ENCODE measurements at regions not wholly inside any gene's neighbourhood (a gene's known extent, or its start where the extent isn't known, plus 50 kb on each side); places are given as distances from the start of the nearest gene placed in this dataset.
"Not testable (repeated sequence)": the region's sequence is repeated elsewhere in the genome, so short reads cannot be mapped to it uniquely, and the experiment has no call there.

DNA sequence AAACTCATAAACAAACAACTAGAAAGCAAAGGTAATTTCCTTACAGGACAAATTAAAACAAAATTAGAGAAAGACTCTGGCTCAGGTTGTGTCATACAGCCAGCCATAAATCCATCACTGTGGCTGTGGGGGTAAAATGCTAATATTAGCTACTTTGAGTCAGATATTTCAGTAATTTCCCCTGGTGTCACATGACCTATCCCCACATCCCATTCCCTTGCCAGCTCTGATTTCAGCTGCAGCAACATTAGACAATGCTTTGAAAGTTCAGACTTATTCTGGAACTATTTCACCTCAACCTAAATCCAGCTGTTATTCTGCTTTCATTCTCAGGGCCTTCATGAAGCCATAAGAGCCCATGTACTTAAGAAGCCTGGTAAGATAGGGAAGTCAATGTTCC is 55.3 kb downstream of the RPL10L start:
- DNase-seq = peak; percentile 9

DNA sequence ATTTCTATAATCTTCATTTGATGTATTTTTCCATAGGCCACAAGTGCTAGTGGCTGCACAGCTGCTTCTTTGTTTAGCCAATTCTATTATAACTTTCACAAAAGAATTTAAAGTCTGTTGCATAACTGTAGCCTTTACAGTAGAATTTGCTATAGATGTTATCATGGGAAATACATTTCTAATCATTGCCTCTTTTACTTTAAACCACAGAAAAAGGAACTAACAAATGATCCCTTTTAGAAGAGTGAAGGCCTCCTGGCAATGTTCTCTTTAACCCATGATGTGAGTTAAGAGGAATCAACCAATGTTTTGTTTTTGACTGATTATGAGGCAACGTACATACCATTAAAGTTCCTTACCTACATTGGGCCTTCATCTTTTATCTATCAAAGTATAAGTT is 68.8 kb downstream of the RPL10L start:
- no peak for DNase-seq

DNA sequence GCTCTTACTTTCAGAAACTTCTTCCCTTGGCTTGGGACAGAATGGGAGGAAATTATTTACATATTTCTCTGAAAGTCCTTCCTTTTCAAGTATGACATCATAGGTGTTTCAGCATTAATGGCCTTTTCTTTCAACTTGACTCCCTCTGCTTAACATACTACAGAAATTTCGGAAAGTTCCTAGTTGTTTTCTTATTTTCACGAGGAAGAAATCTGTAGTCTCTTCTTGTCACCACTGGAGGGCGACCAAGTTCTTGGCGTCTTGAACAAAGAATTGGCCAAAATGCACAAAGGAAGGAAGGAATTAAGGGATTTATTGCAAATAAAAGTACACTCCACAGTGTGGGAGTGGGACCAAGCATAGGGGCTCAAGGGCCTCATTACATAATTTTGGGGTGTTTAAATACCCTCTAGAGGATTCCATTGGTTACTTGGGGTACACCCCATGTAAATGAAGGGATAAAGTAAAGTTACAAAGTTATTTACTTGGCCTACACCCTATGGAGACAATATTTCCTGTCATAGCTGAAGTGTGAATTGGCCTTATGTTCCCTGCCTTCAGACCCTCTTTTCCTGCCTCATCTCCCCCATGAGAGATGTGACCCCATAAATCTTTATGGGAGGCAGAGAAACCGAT is 70.4 kb downstream of the RPL10L start:
- peak; percentile 64 for DNase-seq

DNA sequence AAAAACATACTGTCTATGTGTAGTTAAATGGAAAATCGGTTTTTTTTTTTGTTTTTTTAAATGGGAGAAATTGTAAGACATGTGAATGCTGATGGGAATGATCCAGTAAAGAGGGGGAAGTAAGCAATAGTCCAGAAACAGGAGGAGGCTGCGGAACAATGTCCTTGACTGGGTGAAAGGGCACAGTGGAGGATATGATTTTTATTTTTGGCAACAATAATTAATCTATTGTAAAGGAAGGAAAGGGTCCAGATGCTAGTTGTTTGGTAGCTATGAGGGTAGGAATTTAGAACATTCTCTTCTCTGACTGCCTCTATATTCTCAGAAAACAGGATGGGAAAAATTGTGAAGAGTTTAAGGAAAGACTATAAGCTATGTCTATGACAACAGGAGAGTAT is 76.6 kb downstream of the RPL10L start:
- DNase-seq = no peak

GRCh38 chr14:46574221-46574977 is 77.2 kb downstream of the RPL10L start:
- DNase-seq = peak; percentile 62

DNA sequence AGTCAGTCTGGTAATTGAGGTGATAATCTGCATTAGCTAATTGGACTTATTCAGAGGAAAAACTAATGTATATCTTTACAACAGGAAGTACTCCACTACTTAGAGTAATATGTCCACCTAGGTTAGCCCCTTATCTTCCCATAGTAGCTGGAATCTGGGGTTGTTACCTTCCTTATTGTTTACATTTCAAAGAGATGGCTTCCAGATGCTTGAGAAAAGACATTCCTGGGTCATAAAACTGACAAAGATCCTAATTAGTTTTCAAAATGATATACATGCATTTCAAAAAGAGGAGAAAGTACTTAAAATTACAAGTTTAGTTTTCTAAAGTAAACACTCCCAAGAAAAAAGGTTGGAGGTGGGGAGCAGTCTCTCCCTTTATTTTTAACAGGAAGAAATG is 78.1 kb downstream of the RPL10L start:
- DNase-seq = no peak

- no peak for DNase-seq
Measured at GRCh38 chr14:46571970-46572369, 79.6 kb downstream of the RPL10L start.

DNA sequence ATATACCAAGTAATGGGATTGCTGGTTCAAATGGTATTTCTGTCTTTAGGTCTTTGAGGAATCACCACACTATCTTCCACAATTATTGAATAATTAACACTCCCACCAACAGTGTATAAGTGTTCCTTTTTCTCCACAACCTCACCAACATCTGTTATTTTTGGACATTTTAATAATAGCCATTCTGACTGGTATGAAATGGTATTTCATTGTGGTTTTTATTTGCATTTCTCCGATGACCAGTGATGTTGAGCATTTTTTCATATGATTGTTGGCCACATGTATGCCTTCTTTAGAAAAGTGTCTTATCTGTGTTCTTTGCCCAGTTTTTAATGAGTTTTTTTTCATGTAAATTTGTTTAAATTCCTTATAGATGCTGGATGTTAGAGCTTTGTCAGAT is 83.4 kb downstream of the RPL10L start:
- not testable (repeated sequence) for DNase-seq

DNA sequence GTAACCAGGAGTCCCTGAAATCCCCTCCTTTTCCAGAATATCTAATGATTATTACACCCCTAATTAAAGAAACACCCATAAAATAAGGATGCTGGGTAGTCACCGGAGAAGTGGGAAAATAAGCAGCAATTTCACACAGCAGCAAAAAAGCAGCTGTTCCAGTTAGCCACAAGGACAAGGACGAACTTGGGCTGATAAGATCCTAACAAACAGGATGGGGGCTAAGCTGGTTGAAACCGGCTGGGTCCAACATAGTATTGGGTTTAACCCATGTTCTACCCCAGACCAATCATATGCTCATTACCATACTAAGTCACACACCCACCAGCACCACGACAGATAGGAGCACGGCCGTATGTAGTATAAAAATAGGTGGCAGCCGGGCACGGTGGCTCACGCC is 100.7 kb downstream of the RPL10L start:
- no peak for DNase-seq

DNA sequence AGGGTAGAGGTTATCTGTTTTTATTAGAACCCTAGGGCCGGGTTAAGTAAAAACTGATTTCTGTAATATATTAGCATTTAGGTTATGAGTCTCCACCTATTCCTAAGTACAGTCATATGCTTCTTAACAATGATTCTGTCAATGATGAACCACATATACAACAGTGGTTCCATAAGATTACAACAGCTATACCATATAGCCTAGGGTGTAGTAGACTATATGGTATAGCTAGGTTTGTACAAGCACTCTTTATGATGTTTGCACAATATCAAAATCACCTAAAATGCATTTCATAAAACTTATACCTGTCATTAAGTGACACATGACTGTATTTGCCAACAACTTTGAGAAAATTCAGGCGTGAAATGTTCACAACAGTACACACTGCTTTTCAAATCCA is 110.6 kb downstream of the RPL10L start:
- DNase-seq = no peak

DNA sequence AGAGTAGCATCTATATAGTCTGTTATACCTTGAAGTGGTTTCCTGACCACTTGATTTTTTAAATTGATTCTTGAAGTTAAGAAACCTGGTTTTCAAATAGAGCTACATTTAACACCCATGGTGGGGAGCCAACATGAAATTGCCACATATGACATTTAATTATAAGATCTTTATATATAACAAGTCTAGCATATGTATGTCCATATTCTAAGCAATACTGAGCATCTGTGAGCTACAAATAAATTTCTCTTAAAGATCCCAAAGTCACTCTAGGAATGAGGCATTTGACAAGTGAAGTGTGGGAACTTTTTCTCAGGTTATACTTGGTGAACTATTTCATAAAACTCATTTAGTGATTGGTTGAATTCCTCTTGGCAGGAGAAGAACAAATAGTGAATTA is 132.5 kb downstream of the RPL10L start:
- DNase-seq = no peak

DNA sequence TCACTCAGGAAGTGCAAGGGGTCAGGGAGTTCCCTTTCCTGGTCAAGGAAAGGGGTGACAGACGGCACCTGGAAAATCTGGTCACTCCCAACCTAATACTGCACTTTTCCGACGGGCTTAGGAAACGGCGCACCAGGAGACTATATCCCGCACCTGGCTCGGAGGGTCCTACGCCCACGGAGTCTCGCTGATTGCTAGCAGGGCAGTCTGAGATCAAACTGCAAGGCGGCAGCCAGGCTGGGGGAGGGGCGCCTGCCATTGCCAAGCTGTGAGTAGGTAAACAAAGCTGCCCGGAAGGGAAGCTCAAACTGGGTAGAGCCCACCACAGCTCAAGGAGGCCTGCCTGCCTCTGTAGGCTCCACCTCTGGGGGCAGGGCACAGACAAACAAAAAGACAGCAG is 142.8 kb downstream of the RPL10L start:
- DNase-seq = not testable (repeated sequence)

DNA sequence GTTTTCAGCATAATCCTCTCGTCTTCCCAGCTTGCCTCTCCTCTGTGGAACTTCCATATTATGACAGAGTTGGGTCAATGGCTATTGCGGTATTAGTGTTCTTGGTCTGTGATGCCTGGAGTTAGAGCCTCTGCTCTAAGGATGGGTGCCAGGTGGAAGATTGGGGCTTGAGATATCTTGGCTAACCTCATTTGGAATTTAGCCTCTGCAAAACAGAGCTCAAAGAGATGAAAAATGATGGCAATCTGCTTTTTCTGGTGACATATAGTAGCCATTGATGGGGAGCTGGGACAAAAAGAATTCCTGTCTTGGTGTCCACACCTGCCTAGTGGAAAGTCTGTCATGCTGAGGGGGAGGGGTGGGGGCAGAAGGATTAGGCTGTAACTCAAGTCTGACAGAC is 152.1 kb downstream of the RPL10L start:
- no peak for DNase-seq

GRCh38 chr14:46496409-46496808 is 155.2 kb downstream of the RPL10L start:
- DNase-seq = no peak

GRCh38 chr14:46490238-46490685 is 161.3 kb downstream of the RPL10L start:
- peak; percentile 11 for DNase-seq

DNA sequence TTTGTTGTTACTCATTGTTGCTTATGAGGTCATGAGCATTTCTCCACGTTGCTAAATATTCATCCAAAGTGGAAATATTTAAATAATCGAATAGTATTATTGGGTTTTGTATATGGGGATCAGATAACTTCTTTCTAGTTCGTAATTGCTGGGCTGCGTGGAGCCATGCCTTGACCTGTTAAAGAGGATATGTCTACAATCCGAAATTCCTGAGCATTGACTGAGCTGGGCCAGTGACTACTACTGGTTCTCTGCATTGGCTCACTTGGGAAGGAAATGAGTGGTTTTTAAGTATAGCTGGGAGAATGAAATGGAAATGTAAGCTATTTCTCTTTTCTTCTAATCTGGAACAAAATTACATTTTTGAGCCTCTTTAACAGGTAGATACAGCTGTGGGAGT is 163.2 kb downstream of the RPL10L start:
- DNase-seq = no peak

DNA sequence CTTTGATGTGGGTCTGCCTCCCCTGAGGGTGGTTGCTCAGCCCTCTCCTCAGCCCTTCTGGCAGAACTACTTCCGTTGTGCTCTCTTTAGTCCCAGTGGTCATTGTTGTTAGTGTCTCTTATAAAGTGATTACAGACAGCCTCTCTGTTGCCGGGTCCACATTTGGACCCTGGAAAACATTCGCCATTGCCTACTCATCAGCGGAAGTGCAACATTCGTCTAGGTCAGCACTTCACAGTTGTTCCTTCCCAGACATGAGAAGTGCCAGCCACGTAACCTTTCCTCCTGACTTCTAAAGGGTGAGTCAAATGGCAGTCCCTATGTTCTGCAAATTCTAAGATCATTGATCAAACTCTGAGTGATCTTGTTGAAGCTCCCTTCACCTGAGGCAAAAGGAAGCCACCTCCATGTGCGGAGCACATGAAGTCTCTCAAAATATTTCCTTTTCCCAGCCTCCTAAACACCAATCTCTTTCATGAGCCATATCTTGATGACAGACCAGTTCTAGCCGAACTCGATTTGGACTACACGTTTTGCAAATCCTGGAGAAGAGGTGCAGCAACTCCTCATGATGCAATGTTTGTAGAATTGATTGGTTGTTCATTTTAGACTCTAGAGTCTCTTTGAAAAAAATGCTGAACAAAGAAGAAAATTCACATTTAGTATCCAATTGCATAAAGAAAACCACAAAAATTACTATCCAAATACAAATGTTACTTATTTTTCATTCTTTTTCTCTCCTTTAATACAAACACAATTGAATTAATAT is 163.8 kb downstream of the RPL10L start:
- no peak for DNase-seq

DNA sequence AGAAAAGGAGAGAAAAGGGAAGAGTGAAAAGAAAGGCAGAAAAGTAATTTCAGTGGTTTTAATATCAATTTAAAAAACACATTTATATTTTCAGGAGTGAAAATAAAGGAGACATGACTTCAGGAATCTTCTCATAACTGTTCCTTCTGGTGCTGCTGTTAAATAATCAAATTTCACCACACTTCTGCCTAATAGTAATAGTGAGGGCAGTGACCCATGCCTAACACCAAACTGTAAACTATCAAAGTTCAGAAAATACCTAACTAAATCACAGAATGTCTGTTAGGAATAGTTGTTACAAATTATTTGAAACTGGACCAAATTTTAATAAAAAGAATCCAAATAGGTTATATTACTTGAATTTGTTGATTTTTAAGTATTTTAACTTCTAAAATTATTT is 169.4 kb downstream of the RPL10L start:
- no peak for DNase-seq

- DNase-seq = no peak
Measured at GRCh38 chr14:46480817-46481216, 170.8 kb downstream of the RPL10L start.

GRCh38 chr14:46472261-46472660 is 179.3 kb downstream of the RPL10L start:
- no peak for DNase-seq

- DNase-seq = no peak
Measured at GRCh38 chr14:46464341-46464740, 187.2 kb downstream of the RPL10L start.

DNA sequence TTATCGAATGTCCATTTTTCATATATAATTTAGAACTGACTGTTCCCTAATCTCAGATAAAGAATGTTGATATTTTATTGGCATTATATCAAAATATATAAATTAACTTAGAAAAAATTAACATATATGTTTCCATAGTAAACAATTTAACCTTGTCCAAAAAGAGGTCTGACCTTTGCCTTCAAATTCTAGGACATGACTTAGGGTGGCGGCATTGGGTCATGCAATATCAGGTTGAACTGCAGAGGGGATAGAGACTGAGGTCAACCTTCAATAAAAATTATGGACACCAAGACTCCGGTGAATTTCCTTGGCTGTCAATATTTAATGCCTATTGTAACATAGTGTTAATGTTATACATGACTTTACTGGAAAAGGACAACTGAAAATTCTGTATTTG is 199.8 kb downstream of the RPL10L start:
- no peak for DNase-seq

GRCh38 chr14:46444666-46445065 is 206.9 kb downstream of the RPL10L start:
- no peak for DNase-seq

DNA sequence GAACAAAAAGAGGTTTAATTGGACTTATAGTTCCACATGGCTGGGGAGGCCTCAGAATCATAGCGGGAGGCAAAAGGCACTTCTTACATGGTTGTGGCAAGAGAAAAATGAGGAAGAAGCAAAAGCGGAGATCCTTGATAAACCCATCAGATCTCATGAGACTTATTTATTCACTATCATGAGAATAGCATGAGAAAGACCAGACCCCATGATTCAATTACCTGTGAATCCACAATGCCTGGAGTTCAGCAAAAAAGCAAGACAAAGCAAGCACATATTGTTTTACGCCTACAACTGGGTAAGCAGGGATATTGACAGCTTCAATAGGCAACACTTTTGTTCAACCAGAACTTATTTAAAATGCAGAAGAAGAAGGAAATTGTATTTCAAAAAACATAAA is 218.2 kb downstream of the RPL10L start:
- no peak for DNase-seq

All from inflammatory macrophage treated with lipopolysaccharide for 4 hours (primary cell).